DND-41 (cell line): ENCODE measurements at regions not wholly inside any gene's neighbourhood (a gene's known extent, or its start where the extent isn't known, plus 50 kb on each side); places are given as distances from the start of the nearest gene placed in this dataset.

Experiments used
- ATAC-seq: fragments of 200-7000 bp; cut with Tn5 transposase; 3 replicates; pipeline ENCODE4 v1.9.1; 2021; ENCODE audit warnings: low read depth; ENCODE audit not compliant: insufficient read depth
- DNase-seq: peaks from one replicate; pipeline ENCODE4 v3.0.0-alpha.2; 2020
- H2AFZ ChIP-seq: 2 replicates; pipeline ENCODE4 v1.6.0; 2012; ENCODE audit warnings: low read depth, low read length
- H3K27ac ChIP-seq: 2 replicates; pipeline ENCODE4 v1.5.1; 2012; ENCODE audit warnings: low read length, inconsistent platforms
- H3K27me3 ChIP-seq: fragments of 200-600 bp; sonication (generic); 2 replicates; pipeline ENCODE4 v1.6.0; 2012; ENCODE audit warnings: low read length, mild to moderate bottlenecking, inconsistent platforms; ENCODE audit not compliant: insufficient read depth, poor library complexity
- H3K36me3 ChIP-seq: 2 replicates; pipeline ENCODE4 v1.5.1; 2012; ENCODE audit warnings: low read length, inconsistent platforms; ENCODE audit not compliant: insufficient read depth
- H3K4me1 ChIP-seq: 2 replicates; pipeline ENCODE4 v1.5.1; 2012; ENCODE audit warnings: mild to moderate bottlenecking, low read length; ENCODE audit not compliant: insufficient read depth
- H3K4me2 ChIP-seq: 2 replicates; pipeline ENCODE4 v1.6.0; 2012; ENCODE audit warnings: mild to moderate bottlenecking, moderate library complexity, low read length, inconsistent platforms; ENCODE audit not compliant: insufficient read depth
- H3K4me3 ChIP-seq, 2 experiments: fragments of 200-600 bp in 1 of 2; shearing (Covaris generic) in 1 of 2; 2 replicates each; pipeline ENCODE4 v1.5.1; 2012 to 2016; ENCODE audit warnings: inconsistent platforms in 2 of 2, low read length in 2 of 2, mild to moderate bottlenecking in 2 of 2, low read depth in 1 of 2, moderate library complexity in 1 of 2
- H3K79me2 ChIP-seq: 2 replicates; pipeline ENCODE4 v1.6.0; 2012; ENCODE audit warnings: low read length, inconsistent platforms; ENCODE audit not compliant: insufficient read depth
- H3K9ac ChIP-seq: 2 replicates; pipeline ENCODE4 v1.6.0; 2012; ENCODE audit warnings: low read depth, mild to moderate bottlenecking, inconsistent platforms, low read length, moderate library complexity
- H3K9me3 ChIP-seq: 2 replicates; pipeline ENCODE4 v1.5.1; 2012; ENCODE audit warnings: low read length, moderate library complexity, mild to moderate bottlenecking, inconsistent platforms; ENCODE audit not compliant: insufficient read depth, severe bottlenecking
- H4K20me1 ChIP-seq: 2 replicates; pipeline ENCODE4 v1.6.0; 2012; ENCODE audit warnings: low read length; ENCODE audit not compliant: insufficient read depth
- EZH2 ChIP-seq: IDR thresholded peaks from 3 replicates; pipeline ENCODE4 v1.6.1; 2012; ENCODE audit warnings: borderline replicate concordance, low read depth, mild to moderate bottlenecking, moderate library complexity, low read length, inconsistent platforms; ENCODE audit not compliant: severe bottlenecking
- TF ChIP-seq, protein P1 (sequence below): IDR thresholded peaks from 2 replicates; pipeline ENCODE4 v1.5.1; 2012; ENCODE audit warnings: borderline replicate concordance, low read length, moderate library complexity, mild to moderate bottlenecking; ENCODE audit not compliant: poor library complexity, severe bottlenecking; ENCODE audit errors: extremely low read depth

GRCh38 chr17:11097121-11097520 lies 143.9 kb upstream of the SHISA6 start:
- TF ChIP-seq EZH2 = no peak
- TF ChIP-seq, protein P1, sequence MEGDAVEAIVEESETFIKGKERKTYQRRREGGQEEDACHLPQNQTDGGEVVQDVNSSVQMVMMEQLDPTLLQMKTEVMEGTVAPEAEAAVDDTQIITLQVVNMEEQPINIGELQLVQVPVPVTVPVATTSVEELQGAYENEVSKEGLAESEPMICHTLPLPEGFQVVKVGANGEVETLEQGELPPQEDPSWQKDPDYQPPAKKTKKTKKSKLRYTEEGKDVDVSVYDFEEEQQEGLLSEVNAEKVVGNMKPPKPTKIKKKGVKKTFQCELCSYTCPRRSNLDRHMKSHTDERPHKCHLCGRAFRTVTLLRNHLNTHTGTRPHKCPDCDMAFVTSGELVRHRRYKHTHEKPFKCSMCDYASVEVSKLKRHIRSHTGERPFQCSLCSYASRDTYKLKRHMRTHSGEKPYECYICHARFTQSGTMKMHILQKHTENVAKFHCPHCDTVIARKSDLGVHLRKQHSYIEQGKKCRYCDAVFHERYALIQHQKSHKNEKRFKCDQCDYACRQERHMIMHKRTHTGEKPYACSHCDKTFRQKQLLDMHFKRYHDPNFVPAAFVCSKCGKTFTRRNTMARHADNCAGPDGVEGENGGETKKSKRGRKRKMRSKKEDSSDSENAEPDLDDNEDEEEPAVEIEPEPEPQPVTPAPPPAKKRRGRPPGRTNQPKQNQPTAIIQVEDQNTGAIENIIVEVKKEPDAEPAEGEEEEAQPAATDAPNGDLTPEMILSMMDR = no peak
- H3K4me3 ChIP-seq = no peak overlapping the region
- DNase-seq = no peak

DNA sequence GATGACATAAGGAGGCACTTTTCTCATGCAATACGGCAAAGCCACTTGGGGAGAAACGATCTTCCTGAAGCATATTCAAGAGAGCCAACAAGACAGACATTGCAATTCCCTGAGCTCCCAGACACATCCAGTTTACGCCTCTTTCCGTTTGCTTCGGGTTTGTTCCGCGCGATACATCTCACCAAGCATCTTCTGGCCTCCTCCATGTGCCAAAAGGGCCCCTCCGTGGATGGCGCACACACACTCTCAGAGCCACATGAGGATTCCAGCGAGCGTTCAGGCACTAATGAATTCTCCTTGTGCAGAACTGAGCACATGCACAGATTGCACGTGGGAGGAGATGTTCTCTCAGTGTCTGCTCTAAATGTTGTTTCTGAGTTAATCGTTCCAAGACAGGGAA lies 146.7 kb upstream of the SHISA6 start:
- H3K27me3 ChIP-seq = peaks cover 4% of the 10 kb centered on the region
- no peaks in the 10 kb centered on the region for H4K20me1 ChIP-seq
- no peak overlapping the region for H3K27ac ChIP-seq
- no peaks in the 10 kb centered on the region for H3K9me3 ChIP-seq
- no peak overlapping the region for H2AFZ ChIP-seq
- ATAC-seq = no peak
- DNase-seq = no peak
- no peak overlapping the region for H3K4me2 ChIP-seq
- no peaks in the 10 kb centered on the region for H3K4me1 ChIP-seq
- TF ChIP-seq, protein P1 = no peak
- TF ChIP-seq EZH2 = no peak
- no peak overlapping the region for H3K4me3 ChIP-seq
- H3K36me3 ChIP-seq = no peaks in the 10 kb centered on the region
- H3K79me2 ChIP-seq = no peaks in the 10 kb centered on the region
- H3K9ac ChIP-seq = no peak overlapping the region

More at GRCh38 chr17:11097121-11097520, 143.9 kb upstream of the SHISA6 start:
- Histone ChIP-seq H3K27me3 (no peaks in the 10 kb centered on the region), H3K79me2 (no peaks in the 10 kb centered on the region), H4K20me1 (no peaks in the 10 kb centered on the region), H3K9me3 (no peaks in the 10 kb centered on the region), H3K9ac (no peak overlapping the region), H3K4me2 (no peak overlapping the region), H3K4me1 (no peaks in the 10 kb centered on the region), H2AFZ (no peak overlapping the region), H3K36me3 (no peaks in the 10 kb centered on the region), H3K27ac (no peak overlapping the region)
- ATAC-seq = no peak

- no peaks in the 10 kb centered on the region for H3K4me1 ChIP-seq
- H3K36me3 ChIP-seq = no peaks in the 10 kb centered on the region
- peaks cover 8% of the 10 kb centered on the region for H3K27me3 ChIP-seq
- no peak overlapping the region for H2AFZ ChIP-seq
- no peak for DNase-seq
- ATAC-seq = no peak
- H3K4me3 ChIP-seq = no peak overlapping the region
- no peaks in the 10 kb centered on the region for H3K79me2 ChIP-seq
- TF ChIP-seq, protein P1 = no peak
- TF ChIP-seq EZH2 = no peak
- no peak overlapping the region for H3K9ac ChIP-seq
- H3K4me2 ChIP-seq = no peak overlapping the region
- no peaks in the 10 kb centered on the region for H3K9me3 ChIP-seq
- no peak overlapping the region for H3K27ac ChIP-seq
- H4K20me1 ChIP-seq = no peaks in the 10 kb centered on the region
These were observed 154.2 kb upstream of the SHISA6 start for GRCh38 chr17:11086646-11087340.
